DND-41 (cell line): ENCODE measurements at regions not wholly inside any gene's neighbourhood (a gene's known extent, or its start where the extent isn't known, plus 50 kb on each side); places are given as distances from the start of the nearest gene placed in this dataset.

Experiments used
- ATAC-seq: fragments of 200-7000 bp; cut with Tn5 transposase; 3 replicates; pipeline ENCODE4 v1.9.1; 2021; ENCODE audit warnings: low read depth; ENCODE audit not compliant: insufficient read depth
- DNase-seq: peaks from one replicate; pipeline ENCODE4 v3.0.0-alpha.2; 2020
- H2AFZ ChIP-seq: 2 replicates; pipeline ENCODE4 v1.6.0; 2012; ENCODE audit warnings: low read depth, low read length
- H3K27ac ChIP-seq: 2 replicates; pipeline ENCODE4 v1.5.1; 2012; ENCODE audit warnings: low read length, inconsistent platforms
- H3K27me3 ChIP-seq: fragments of 200-600 bp; sonication (generic); 2 replicates; pipeline ENCODE4 v1.6.0; 2012; ENCODE audit warnings: low read length, mild to moderate bottlenecking, inconsistent platforms; ENCODE audit not compliant: insufficient read depth, poor library complexity
- H3K36me3 ChIP-seq: 2 replicates; pipeline ENCODE4 v1.5.1; 2012; ENCODE audit warnings: low read length, inconsistent platforms; ENCODE audit not compliant: insufficient read depth
- H3K4me1 ChIP-seq: 2 replicates; pipeline ENCODE4 v1.5.1; 2012; ENCODE audit warnings: mild to moderate bottlenecking, low read length; ENCODE audit not compliant: insufficient read depth
- H3K4me2 ChIP-seq: 2 replicates; pipeline ENCODE4 v1.6.0; 2012; ENCODE audit warnings: mild to moderate bottlenecking, moderate library complexity, low read length, inconsistent platforms; ENCODE audit not compliant: insufficient read depth
- H3K4me3 ChIP-seq, 2 experiments: fragments of 200-600 bp in 1 of 2; shearing (Covaris generic) in 1 of 2; 2 replicates each; pipeline ENCODE4 v1.5.1; 2012 to 2016; ENCODE audit warnings: inconsistent platforms in 2 of 2, low read length in 2 of 2, mild to moderate bottlenecking in 2 of 2, low read depth in 1 of 2, moderate library complexity in 1 of 2
- H3K79me2 ChIP-seq: 2 replicates; pipeline ENCODE4 v1.6.0; 2012; ENCODE audit warnings: low read length, inconsistent platforms; ENCODE audit not compliant: insufficient read depth
- H3K9ac ChIP-seq: 2 replicates; pipeline ENCODE4 v1.6.0; 2012; ENCODE audit warnings: low read depth, mild to moderate bottlenecking, inconsistent platforms, low read length, moderate library complexity
- H3K9me3 ChIP-seq: 2 replicates; pipeline ENCODE4 v1.5.1; 2012; ENCODE audit warnings: low read length, moderate library complexity, mild to moderate bottlenecking, inconsistent platforms; ENCODE audit not compliant: insufficient read depth, severe bottlenecking
- H4K20me1 ChIP-seq: 2 replicates; pipeline ENCODE4 v1.6.0; 2012; ENCODE audit warnings: low read length; ENCODE audit not compliant: insufficient read depth
- CTCF ChIP-seq: IDR thresholded peaks from 2 replicates; pipeline ENCODE4 v1.5.1; 2012; ENCODE audit warnings: borderline replicate concordance, low read length, moderate library complexity, mild to moderate bottlenecking; ENCODE audit not compliant: poor library complexity, severe bottlenecking; ENCODE audit errors: extremely low read depth
- EZH2 ChIP-seq: IDR thresholded peaks from 3 replicates; pipeline ENCODE4 v1.6.1; 2012; ENCODE audit warnings: borderline replicate concordance, low read depth, mild to moderate bottlenecking, moderate library complexity, low read length, inconsistent platforms; ENCODE audit not compliant: severe bottlenecking

- no peak overlapping the region for H3K4me3 ChIP-seq
- H3K4me1 ChIP-seq: no peaks in the 10 kb centered on the region
- no peaks in the 10 kb centered on the region for H3K27me3 ChIP-seq
- H3K79me2 ChIP-seq: no peaks in the 10 kb centered on the region
- no peaks in the 10 kb centered on the region for H4K20me1 ChIP-seq
- no peak overlapping the region for H3K4me2 ChIP-seq
- no peaks in the 10 kb centered on the region for H3K9me3 ChIP-seq
- H2AFZ ChIP-seq: no peak overlapping the region
- DNase-seq (no peak), ATAC-seq (no peak)
- H3K36me3 ChIP-seq: no peaks in the 10 kb centered on the region
- TF ChIP-seq CTCF: no peak
- no peak for TF ChIP-seq EZH2
- H3K9ac ChIP-seq: no peak overlapping the region
- no peak overlapping the region for H3K27ac ChIP-seq
Observed at GRCh38 chr16:86088816-86089215, 189.9 kb downstream of the IRF8 start.

GRCh38 chr16:86089334-86089900 lies 190.5 kb downstream of the IRF8 start:
- Histone ChIP-seq H3K27me3 (no peaks in the 10 kb centered on the region), H3K4me1 (no peaks in the 10 kb centered on the region), H3K27ac (no peak overlapping the region), H3K79me2 (no peaks in the 10 kb centered on the region), H3K36me3 (no peaks in the 10 kb centered on the region), H3K9ac (no peak overlapping the region), H3K4me3 (no peak overlapping the region), H4K20me1 (no peaks in the 10 kb centered on the region), H2AFZ (no peak overlapping the region), H3K4me2 (no peak overlapping the region), H3K9me3 (no peaks in the 10 kb centered on the region)
- TF ChIP-seq EZH2 (no peak), CTCF (no peak)
- DNase-seq: no peak
- ATAC-seq: no peak

GRCh38 chr16:86089991-86090390 lies 191.0 kb downstream of the IRF8 start:
- TF ChIP-seq CTCF: no peak
- TF ChIP-seq EZH2: no peak
- H4K20me1 ChIP-seq: no peaks in the 10 kb centered on the region
- H3K4me1 ChIP-seq: no peaks in the 10 kb centered on the region
- no peak overlapping the region for H3K27ac ChIP-seq
- no peak overlapping the region for H3K4me2 ChIP-seq
- no peaks in the 10 kb centered on the region for H3K36me3 ChIP-seq
- no peaks in the 10 kb centered on the region for H3K9me3 ChIP-seq
- H3K9ac ChIP-seq: no peak overlapping the region
- no peak overlapping the region for H3K4me3 ChIP-seq
- H2AFZ ChIP-seq: no peak overlapping the region
- ATAC-seq (no peak), DNase-seq (no peak)
- H3K27me3 ChIP-seq: no peaks in the 10 kb centered on the region
- no peaks in the 10 kb centered on the region for H3K79me2 ChIP-seq
